Keratinocyte (primary cell): ENCODE measurements at regions not wholly inside any gene's neighbourhood (a gene's known extent, or its start where the extent isn't known, plus 50 kb on each side); places are given as distances from the start of the nearest gene placed in this dataset.

Source experiments
- EZH2 ChIP-seq: IDR thresholded peaks from one replicate; pipeline ENCODE4 v1.6.1; 2012; ENCODE audit warnings: inconsistent platforms, mild to moderate bottlenecking, low read length, moderate library complexity
- TF ChIP-seq, protein P1 (sequence below), 3 experiments: IDR thresholded peaks in 1 of 3; conservative IDR thresholded peaks in 1 of 3; optimal IDR thresholded peaks in 1 of 3; 2 replicates in 2 of 3; 3 replicates in 1 of 3; pipeline versions ENCODE3 to v1.5.1; 2011; ENCODE audit warnings: low read length in 3 of 3, mild to moderate bottlenecking in 3 of 3, moderate library complexity in 2 of 3, control low read depth in 1 of 3, inconsistent platforms in 1 of 3; ENCODE audit not compliant: insufficient read depth in 2 of 3; ENCODE audit errors: extremely low read depth in 1 of 3

DNA sequence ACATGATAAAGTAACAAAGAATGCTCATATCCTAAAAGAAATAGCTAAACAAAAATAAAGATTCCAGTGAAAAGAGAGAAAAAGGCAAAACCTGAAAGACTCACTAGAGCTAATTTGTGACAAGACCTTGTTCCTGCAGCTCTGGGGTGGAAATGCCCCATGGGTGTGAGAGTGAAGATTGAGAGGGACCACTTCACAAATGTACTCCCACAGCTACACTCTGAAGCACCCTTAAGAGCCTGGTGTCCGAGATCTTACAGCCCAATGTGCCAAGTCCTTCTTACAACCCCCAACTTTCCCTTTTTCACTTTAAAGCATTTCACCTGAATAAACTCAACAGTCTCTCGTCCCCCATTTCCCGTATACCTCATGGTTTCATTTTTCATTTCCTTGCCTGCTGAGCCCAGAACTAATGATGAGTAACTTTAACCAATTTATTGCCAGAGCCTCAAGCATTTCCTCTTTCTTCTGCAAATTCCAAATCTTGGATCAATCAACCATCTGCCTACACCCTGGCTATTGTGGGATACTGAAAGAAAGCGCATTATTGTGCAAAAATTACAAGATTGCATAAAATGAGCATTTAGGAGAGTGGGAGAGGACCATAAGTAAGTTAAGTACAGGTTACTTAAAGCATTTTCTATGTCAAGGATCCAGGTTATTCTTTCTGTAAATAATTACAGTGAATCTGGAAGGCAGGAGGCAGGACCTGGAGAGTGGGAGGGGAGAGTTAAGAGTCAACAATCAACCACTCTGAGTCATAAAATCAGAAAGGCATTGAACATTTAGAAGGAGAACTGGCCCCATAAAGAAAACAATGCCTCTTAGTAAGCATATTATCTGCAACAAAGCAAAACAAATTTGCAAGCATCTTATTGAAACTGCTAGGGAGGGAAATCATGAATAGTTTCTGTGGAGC lies 804.4 kb upstream of the CELF4 start:
- TF ChIP-seq, protein P1, sequence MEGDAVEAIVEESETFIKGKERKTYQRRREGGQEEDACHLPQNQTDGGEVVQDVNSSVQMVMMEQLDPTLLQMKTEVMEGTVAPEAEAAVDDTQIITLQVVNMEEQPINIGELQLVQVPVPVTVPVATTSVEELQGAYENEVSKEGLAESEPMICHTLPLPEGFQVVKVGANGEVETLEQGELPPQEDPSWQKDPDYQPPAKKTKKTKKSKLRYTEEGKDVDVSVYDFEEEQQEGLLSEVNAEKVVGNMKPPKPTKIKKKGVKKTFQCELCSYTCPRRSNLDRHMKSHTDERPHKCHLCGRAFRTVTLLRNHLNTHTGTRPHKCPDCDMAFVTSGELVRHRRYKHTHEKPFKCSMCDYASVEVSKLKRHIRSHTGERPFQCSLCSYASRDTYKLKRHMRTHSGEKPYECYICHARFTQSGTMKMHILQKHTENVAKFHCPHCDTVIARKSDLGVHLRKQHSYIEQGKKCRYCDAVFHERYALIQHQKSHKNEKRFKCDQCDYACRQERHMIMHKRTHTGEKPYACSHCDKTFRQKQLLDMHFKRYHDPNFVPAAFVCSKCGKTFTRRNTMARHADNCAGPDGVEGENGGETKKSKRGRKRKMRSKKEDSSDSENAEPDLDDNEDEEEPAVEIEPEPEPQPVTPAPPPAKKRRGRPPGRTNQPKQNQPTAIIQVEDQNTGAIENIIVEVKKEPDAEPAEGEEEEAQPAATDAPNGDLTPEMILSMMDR (optimal IDR thresholded peaks at IDR 0.05 in 1 of 3, IDR thresholded peaks at IDR 0.05 in 1 of 3, conservative IDR thresholded peaks at IDR 0.05 in 1 of 3; ENCODE audit: extremely low read depth in 1 of 3, insufficient read depth in 2 of 3, low read length in 3 of 3), result no peak
- no peak for TF ChIP-seq EZH2
